Endothelial cell of umbilical vein (primary cell): ENCODE measurements at regions not wholly inside any gene's neighbourhood (a gene's known extent, or its start where the extent isn't known, plus 50 kb on each side); places are given as distances from the start of the nearest gene placed in this dataset.
A peak's percentile ranks its signal among the peaks of the same experiment; 100 is the strongest.
"Not testable (repeated sequence)": the region's sequence is repeated elsewhere in the genome, so short reads cannot be mapped to it uniquely, and the experiment has no call there.

Experiments
- BruUV-seq: library from RNA; stranded (reverse); fragments of 400-500 nt; replicated peaks from 2 replicates; lab custom pipeline; 2021; lab: Mats Ljungman, UMichigan
- CTCF ChIA-PET: fragments of 300-600, 350-600 bp; sonication (Branson Sonifier 250); formaldehyde crosslinking; loops from one replicate; lab custom pipeline; 2021; ENCODE audit warnings: antibody characterized with exemption, inconsistent platforms; lab: Charles Lee
- POLR2A ChIA-PET: fragments of 300-600, 350-600 bp; sonication (Branson Sonifier 250); formaldehyde crosslinking; loops from one replicate; lab custom pipeline; 2021; ENCODE audit warnings: antibody characterized with exemption, inconsistent platforms; lab: Charles Lee
- DNase-seq: peaks from one replicate; pipeline ENCODE4 v3.0.0-alpha.2; 2011; ENCODE audit warnings: low read depth, low spot score
- FAIRE-seq: peaks from 2 replicates; lab custom pipeline; 2011; peaks lifted over from hg19 to GRCh38; lab: Jason Lieb, UNC
- H2AFZ ChIP-seq: 2 replicates; pipeline ENCODE4 v1.6.0; 2012; ENCODE audit warnings: low read depth, low read length, control low read depth, inconsistent platforms
- H3K27ac ChIP-seq: 2 replicates; pipeline ENCODE4 v1.5.1; 2011; ENCODE audit warnings: low read depth, mild to moderate bottlenecking, control low read depth, low read length, moderate library complexity; ENCODE audit not compliant: insufficient read depth
- H3K27me3 ChIP-seq, 2 experiments: 2 replicates each; pipeline versions ENCODE4 v1.6.0 to v1.6.1; 2011; ENCODE audit warnings: low read length in 2 of 2, mixed read lengths in 1 of 2; ENCODE audit not compliant: control insufficient read depth in 2 of 2, insufficient read depth in 2 of 2
- H3K36me3 ChIP-seq, 2 experiments: 2 replicates in 1 of 2; 3 replicates in 1 of 2; pipeline ENCODE4 v1.5.1; 2011; ENCODE audit warnings: low read length in 2 of 2, mild to moderate bottlenecking in 1 of 2, moderate library complexity in 1 of 2; ENCODE audit not compliant: control insufficient read depth in 2 of 2, insufficient read depth in 2 of 2; ENCODE audit errors: extremely low read depth in 1 of 2
- H3K4me1 ChIP-seq: 3 replicates; pipeline ENCODE4 v1.5.1; 2011; ENCODE audit warnings: mild to moderate bottlenecking, low read length; ENCODE audit not compliant: control insufficient read depth, insufficient read depth; ENCODE audit errors: extremely low read depth
- H3K4me2 ChIP-seq: 2 replicates; pipeline ENCODE4 v1.6.1; 2011; ENCODE audit warnings: low read length, control low read depth, mixed read lengths; ENCODE audit not compliant: insufficient read depth
- H3K4me3 ChIP-seq, 3 experiments: fragments of 200-600 bp in 1 of 3; sonication (generic), shearing (Covaris generic) in 1 of 3; replicated peaks in 1 of 3; 2 replicates each; pipeline ENCODE4 v1.5.1; 2011 to 2016; ENCODE audit warnings: control low read depth in 3 of 3, low read length in 3 of 3, mild to moderate bottlenecking in 2 of 3, inconsistent platforms in 1 of 3, low read depth in 1 of 3, moderate library complexity in 1 of 3; ENCODE audit not compliant: insufficient read depth in 1 of 3
- H3K79me2 ChIP-seq: 2 replicates; pipeline ENCODE4 v1.6.0; 2012; ENCODE audit warnings: low read length, inconsistent platforms; ENCODE audit not compliant: control insufficient read depth, insufficient read depth
- H3K9ac ChIP-seq: replicated peaks from 2 replicates; pipeline ENCODE3; 2011; ENCODE audit warnings: low read length, control low read depth; ENCODE audit not compliant: insufficient read depth; ENCODE audit errors: extremely low read depth
- H3K9me1 ChIP-seq: replicated peaks from 3 replicates; pipeline ENCODE4 v1.6.0; 2011; ENCODE audit warnings: mild to moderate bottlenecking, low read length; ENCODE audit not compliant: control insufficient read depth, insufficient read depth; ENCODE audit errors: extremely low read depth
- H3K9me3 ChIP-seq: replicated peaks from 2 replicates; pipeline ENCODE4 v1.5.1; 2012; ENCODE audit warnings: low read length, inconsistent platforms; ENCODE audit not compliant: control insufficient read depth, insufficient read depth
- H4K20me1 ChIP-seq: replicated peaks from 2 replicates; pipeline ENCODE3; 2011; ENCODE audit warnings: mild to moderate bottlenecking, low read length; ENCODE audit not compliant: control insufficient read depth, insufficient read depth; ENCODE audit errors: extremely low read depth
- CTCF ChIP-seq, 2 donors: IDR thresholded peaks; 1 replicate in 1 of 2; 2 replicates in 1 of 2; pipeline ENCODE4 v1.5.1; 2011; ENCODE audit warnings: low read length in 2 of 2, mild to moderate bottlenecking in 2 of 2, moderate library complexity in 2 of 2, control low read depth in 1 of 2, inconsistent platforms in 1 of 2, low read depth in 1 of 2; ENCODE audit not compliant: insufficient read depth in 1 of 2; ENCODE audit errors: extremely low read depth in 1 of 2
- EZH2 ChIP-seq: IDR thresholded peaks from 2 replicates; pipeline ENCODE4 v1.6.1; 2012; ENCODE audit warnings: borderline replicate concordance, low read depth, mild to moderate bottlenecking, moderate library complexity, low read length, inconsistent platforms; ENCODE audit not compliant: severe bottlenecking
- FOS ChIP-seq: IDR thresholded peaks from 2 replicates; pipeline ENCODE4 v1.6.1; 2011; ENCODE audit warnings: mild to moderate bottlenecking, low read length, moderate library complexity, borderline replicate concordance; ENCODE audit not compliant: insufficient read depth
- GATA2 ChIP-seq: IDR thresholded peaks from 2 replicates; pipeline ENCODE4 v1.7.0; 2011; ENCODE audit warnings: low read depth, mild to moderate bottlenecking, moderate library complexity, mixed read lengths, low read length; ENCODE audit not compliant: insufficient read length, insufficient read depth
- JUN ChIP-seq: IDR thresholded peaks from 2 replicates; pipeline ENCODE4 v1.6.1; 2011; ENCODE audit warnings: borderline replicate concordance, low read depth; ENCODE audit not compliant: insufficient read length, insufficient read depth
- MYC ChIP-seq: IDR thresholded peaks from one replicate; pipeline ENCODE4 v1.6.1; 2011; ENCODE audit warnings: mild to moderate bottlenecking, low read depth, low read length
- POLR2A ChIP-seq: IDR thresholded peaks from 2 replicates; pipeline ENCODE4 v1.6.1; 2012; ENCODE audit warnings: low read depth, mild to moderate bottlenecking, control low read depth, low read length
- POLR2AphosphoS5 ChIP-seq: IDR thresholded peaks from 2 replicates; pipeline ENCODE4 v1.6.1; 2012; ENCODE audit warnings: low read depth, mild to moderate bottlenecking, control low read depth, low read length, moderate library complexity; ENCODE audit not compliant: insufficient read depth
- dilution Hi-C: fragments of 300-500 bp; cut with MboI; formaldehyde crosslinking; loops from one replicate; pipeline ENCODE4 v1.15.0; 2019; ENCODE audit warnings: low sequenced_read_pairs; ENCODE audit not compliant: extremely low pct_ligation_motif_present
- intact Hi-C: fragments of 100-400 bp; cut with micrococcal nuclease; formaldehyde crosslinking; loops from one replicate; pipeline ENCODE4 v1.10.0; 2022
- TF ChIP-seq, protein P1 (sequence below): IDR thresholded peaks from 2 replicates; pipeline ENCODE4 v1.6.1; 2011; ENCODE audit not compliant: insufficient read depth, insufficient read length

DNA sequence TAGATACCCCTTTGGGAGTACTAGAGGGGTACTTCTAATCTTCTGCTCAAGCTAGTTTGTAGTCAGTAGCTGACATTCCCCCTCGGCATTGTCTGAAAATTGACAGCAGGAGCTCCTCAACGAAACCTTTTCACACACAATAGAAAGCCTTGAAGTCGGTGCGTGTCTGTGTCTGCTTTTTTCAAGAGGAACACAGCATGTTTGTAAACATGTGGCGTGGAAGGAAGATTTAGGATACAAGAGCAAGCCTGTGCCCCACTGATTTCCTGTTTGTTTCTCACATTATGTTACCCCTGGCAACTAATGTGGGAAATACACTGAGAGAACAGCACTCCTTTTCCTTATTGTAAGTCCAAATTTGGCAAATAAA lies 252.6 kb downstream of the ANKRD50 start:
- no peak overlapping the region for H3K4me2 ChIP-seq
- CTCF ChIA-PET: interaction anchor here (0.9 kb wide), 1 partner anchor 126 kb away, joined by 3 read pairs; no protein-coding TSS in a partner anchor
- DNase-seq (peak; percentile 59), FAIRE-seq (no peak)
- intact Hi-C loops (no loop called here), dilution Hi-C loops (no loop called here)
- H4K20me1 ChIP-seq: no peaks in the 10 kb centered on the region
- no peaks in the 10 kb centered on the region for H3K27me3 ChIP-seq
- H3K27ac ChIP-seq: no peak overlapping the region
- H3K9me3 ChIP-seq: no peaks in the 10 kb centered on the region
- POLR2A ChIA-PET: no interaction called here
- no peaks in the 10 kb centered on the region for H3K79me2 ChIP-seq
- TF ChIP-seq POLR2A (no peak), EZH2 (no peak), FOS (no peak), POLR2AphosphoS5 (no peak), JUN (no peak), CTCF (IDR thresholded peaks at IDR 0.05; ENCODE audit: extremely low read depth in 1 of 2, insufficient read depth in 1 of 2, low read depth in 1 of 2, low read length in 2 of 2) (no peak), MYC (no peak), GATA2 (no peak)
- TF ChIP-seq, protein P1, sequence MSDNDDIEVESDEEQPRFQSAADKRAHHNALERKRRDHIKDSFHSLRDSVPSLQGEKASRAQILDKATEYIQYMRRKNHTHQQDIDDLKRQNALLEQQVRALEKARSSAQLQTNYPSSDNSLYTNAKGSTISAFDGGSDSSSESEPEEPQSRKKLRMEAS: no peak
- H3K9me1 ChIP-seq: no peaks in the 10 kb centered on the region
- H3K4me1 ChIP-seq: peaks cover 3% of the 10 kb centered on the region
- H3K4me3 ChIP-seq: no peak overlapping the region
- no peak overlapping the region for H3K9ac ChIP-seq
- BruUV-seq: no TSS peak
- peak overlapping the region; percentile 48 for H2AFZ ChIP-seq
- H3K36me3 ChIP-seq: no peaks in the 10 kb centered on the region

- dilution Hi-C loops, H2AFZ ChIP-seq, intact Hi-C loops, H3K4me3 ChIP-seq, H4K20me1 ChIP-seq, H3K9me3 ChIP-seq, H3K4me1 ChIP-seq, CTCF ChIA-PET, FAIRE-seq, H3K79me2 ChIP-seq, H3K27me3 ChIP-seq, POLR2A ChIA-PET, H3K9me1 ChIP-seq, BruUV-seq, H3K36me3 ChIP-seq, H3K27ac ChIP-seq, H3K4me2 ChIP-seq, DNase-seq, H3K9ac ChIP-seq: not testable (repeated sequence)
Measured at GRCh38 chr4:124461592-124461991, 250.9 kb downstream of the ANKRD50 start.
